PFSK-1 (cell line): ENCODE measurements at regions not wholly inside any gene's neighbourhood (a gene's known extent, or its start where the extent isn't known, plus 50 kb on each side); places are given as distances from the start of the nearest gene placed in this dataset.

Experiments used
- FOXP2 ChIP-seq: optimal IDR thresholded peaks from 2 replicates; pipeline ENCODE3; 2011; ENCODE audit warnings: borderline replicate concordance, control low read depth, inconsistent platforms; ENCODE audit not compliant: insufficient read depth; ENCODE audit errors: extremely low read length, extremely low read depth
- POLR2AphosphoS5 ChIP-seq: IDR thresholded peaks from 2 replicates; pipeline ENCODE4 v1.6.1; 2012; ENCODE audit warnings: low read depth, mild to moderate bottlenecking, control low read depth, low read length, moderate library complexity
- TAF1 ChIP-seq: IDR thresholded peaks from 2 replicates; pipeline ENCODE4 v1.6.1; 2012; ENCODE audit warnings: low read length, control low read depth, borderline replicate concordance; ENCODE audit not compliant: insufficient read depth
- TF ChIP-seq, protein P1 (sequence below), 2 experiments: IDR thresholded peaks; 2 replicates each; pipeline versions ENCODE4 v1.6.1 to v1.8.0; 2011 to 2012; ENCODE audit warnings: low read depth in 2 of 2, low read length in 2 of 2, control low read depth in 1 of 2, inconsistent platforms in 1 of 2, mild to moderate bottlenecking in 1 of 2, moderate library complexity in 1 of 2; ENCODE audit not compliant: insufficient read depth in 1 of 2

DNA sequence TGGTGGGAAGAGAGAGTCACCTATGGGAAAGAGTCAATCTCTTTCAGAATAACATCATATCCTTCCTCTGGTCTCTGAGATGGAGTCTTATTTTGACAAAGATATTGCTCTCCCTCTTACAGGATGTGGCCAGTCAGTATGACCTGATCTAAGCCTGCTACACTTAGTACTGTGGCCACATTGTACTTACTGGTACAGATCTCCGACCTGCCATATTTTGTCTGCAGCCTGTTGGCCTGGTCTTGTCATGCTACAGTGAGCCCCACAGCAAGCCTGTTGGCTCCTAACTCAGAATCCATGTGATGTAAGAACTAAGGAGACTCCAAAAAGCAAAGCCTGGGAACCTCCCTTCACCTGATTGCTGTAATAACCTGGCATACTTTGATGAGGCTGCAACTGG, 377.8 kb downstream of the SFMBT2 start:
- no peak for TF ChIP-seq POLR2AphosphoS5
- TF ChIP-seq, protein P1, sequence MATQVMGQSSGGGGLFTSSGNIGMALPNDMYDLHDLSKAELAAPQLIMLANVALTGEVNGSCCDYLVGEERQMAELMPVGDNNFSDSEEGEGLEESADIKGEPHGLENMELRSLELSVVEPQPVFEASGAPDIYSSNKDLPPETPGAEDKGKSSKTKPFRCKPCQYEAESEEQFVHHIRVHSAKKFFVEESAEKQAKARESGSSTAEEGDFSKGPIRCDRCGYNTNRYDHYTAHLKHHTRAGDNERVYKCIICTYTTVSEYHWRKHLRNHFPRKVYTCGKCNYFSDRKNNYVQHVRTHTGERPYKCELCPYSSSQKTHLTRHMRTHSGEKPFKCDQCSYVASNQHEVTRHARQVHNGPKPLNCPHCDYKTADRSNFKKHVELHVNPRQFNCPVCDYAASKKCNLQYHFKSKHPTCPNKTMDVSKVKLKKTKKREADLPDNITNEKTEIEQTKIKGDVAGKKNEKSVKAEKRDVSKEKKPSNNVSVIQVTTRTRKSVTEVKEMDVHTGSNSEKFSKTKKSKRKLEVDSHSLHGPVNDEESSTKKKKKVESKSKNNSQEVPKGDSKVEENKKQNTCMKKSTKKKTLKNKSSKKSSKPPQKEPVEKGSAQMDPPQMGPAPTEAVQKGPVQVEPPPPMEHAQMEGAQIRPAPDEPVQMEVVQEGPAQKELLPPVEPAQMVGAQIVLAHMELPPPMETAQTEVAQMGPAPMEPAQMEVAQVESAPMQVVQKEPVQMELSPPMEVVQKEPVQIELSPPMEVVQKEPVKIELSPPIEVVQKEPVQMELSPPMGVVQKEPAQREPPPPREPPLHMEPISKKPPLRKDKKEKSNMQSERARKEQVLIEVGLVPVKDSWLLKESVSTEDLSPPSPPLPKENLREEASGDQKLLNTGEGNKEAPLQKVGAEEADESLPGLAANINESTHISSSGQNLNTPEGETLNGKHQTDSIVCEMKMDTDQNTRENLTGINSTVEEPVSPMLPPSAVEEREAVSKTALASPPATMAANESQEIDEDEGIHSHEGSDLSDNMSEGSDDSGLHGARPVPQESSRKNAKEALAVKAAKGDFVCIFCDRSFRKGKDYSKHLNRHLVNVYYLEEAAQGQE (IDR thresholded peaks at IDR 0.05; ENCODE audit: insufficient read depth in 1 of 2, low read depth in 2 of 2, low read length in 2 of 2): no peak
- TF ChIP-seq TAF1: no peak
- no peak for TF ChIP-seq FOXP2
